HG02678 (cell line): ENCODE measurements at regions not wholly inside any gene's neighbourhood (a gene's known extent, or its start where the extent isn't known, plus 50 kb on each side); places are given as distances from the start of the nearest gene placed in this dataset.

Experiments
- ATAC-seq: cut with Tn5 transposase; IDR thresholded peaks from one replicate; pipeline ENCODE4 v1.9.1; 2021; ENCODE audit warnings: mild to moderate bottlenecking, moderate library complexity; ENCODE audit not compliant: unreplicated experiment

GRCh38 chr11:110894224-110894623 lies 182.0 kb upstream of the ARHGAP20 start:
- no peak for ATAC-seq

- ATAC-seq = no peak
Measured at GRCh38 chr11:110892741-110893285, 180.6 kb upstream of the ARHGAP20 start.

- no peak for ATAC-seq
Measured at GRCh38 chr11:110891411-110891810, 179.2 kb upstream of the ARHGAP20 start.

GRCh38 chr11:110890995-110891394 lies 178.8 kb upstream of the ARHGAP20 start:
- no peak for ATAC-seq

- no peak for ATAC-seq
Measured at GRCh38 chr11:110886288-110886970, 174.2 kb upstream of the ARHGAP20 start.

GRCh38 chr11:110883256-110883655 lies 171.0 kb upstream of the ARHGAP20 start:
- no peak for ATAC-seq

GRCh38 chr11:110878513-110878912 lies 166.3 kb upstream of the ARHGAP20 start:
- no peak for ATAC-seq

- ATAC-seq = no peak
Measured at GRCh38 chr11:110874437-110875030, 162.3 kb upstream of the ARHGAP20 start.

GRCh38 chr11:110873975-110874374 lies 161.7 kb upstream of the ARHGAP20 start:
- ATAC-seq = no peak

- ATAC-seq = no peak
Measured at GRCh38 chr11:110870816-110871522, 158.7 kb upstream of the ARHGAP20 start.

- ATAC-seq = no peak
Measured at GRCh38 chr11:110867951-110868350, 155.7 kb upstream of the ARHGAP20 start.

- no peak for ATAC-seq
Measured at GRCh38 chr11:110866081-110866480, 153.8 kb upstream of the ARHGAP20 start.

- no peak for ATAC-seq
Measured at GRCh38 chr11:110862407-110862806, 150.2 kb upstream of the ARHGAP20 start.

GRCh38 chr11:110860461-110860860 lies 148.2 kb upstream of the ARHGAP20 start:
- ATAC-seq = no peak

GRCh38 chr11:110859998-110860397 lies 147.8 kb upstream of the ARHGAP20 start:
- no peak for ATAC-seq

GRCh38 chr11:110859240-110859840 lies 147.1 kb upstream of the ARHGAP20 start:
- no peak for ATAC-seq

GRCh38 chr11:110858547-110858921 lies 146.3 kb upstream of the ARHGAP20 start:
- ATAC-seq = no peak

- ATAC-seq = peak; percentile 29
Measured at GRCh38 chr11:110857892-110858546, 145.8 kb upstream of the ARHGAP20 start.

- peak; percentile 58 for ATAC-seq
Measured at GRCh38 chr11:110856996-110857812, 145.0 kb upstream of the ARHGAP20 start.

- no peak for ATAC-seq
Measured at GRCh38 chr11:110856340-110856739, 144.1 kb upstream of the ARHGAP20 start.
